K562 (cell line): ENCODE measurements at regions not wholly inside any gene's neighbourhood (a gene's known extent, or its start where the extent isn't known, plus 50 kb on each side); places are given as distances from the start of the nearest gene placed in this dataset.

Experiments
- CTCF ChIP-seq, 3 experiments: IDR thresholded peaks in 2 of 3; conservative IDR thresholded peaks in 1 of 3; 2 replicates each; pipeline ENCODE4 v1.5.1; 2011 to 2012; ENCODE audit warnings: low read length in 3 of 3, mild to moderate bottlenecking in 3 of 3, control low read depth in 2 of 3, improper control_type of control experiment in 1 of 3, inconsistent platforms in 1 of 3, low read depth in 1 of 3, mixed read lengths in 1 of 3, moderate library complexity in 1 of 3; ENCODE audit not compliant: insufficient read depth in 2 of 3
- DIDO1 ChIP-seq: fragments of 450-650 bp; IDR thresholded peaks from 2 replicates; pipeline ENCODE4 v1.6.1; 2016; ENCODE audit warnings: low read depth, missing biosample characterization, missing genetic modification characterization
- EZH2 ChIP-seq: IDR thresholded peaks from 2 replicates; pipeline ENCODE4 v1.6.1; 2012; ENCODE audit warnings: low read depth, mild to moderate bottlenecking, inconsistent platforms, low read length, borderline replicate concordance
- FOS ChIP-seq: IDR thresholded peaks from 3 replicates; pipeline ENCODE4 v1.6.1; 2011; ENCODE audit not compliant: insufficient read length; ENCODE audit errors: extremely low read depth
- FOXO4 ChIP-seq: fragments of 450-650 bp; formaldehyde crosslinking; IDR thresholded peaks from 2 replicates; pipeline ENCODE4 v1.4.0; 2020; ENCODE audit warnings: mild to moderate bottlenecking, moderate library complexity
- GABPA ChIP-seq: fragments of 200-800 bp; sonication (Bioruptor generic); conservative IDR thresholded peaks from 2 replicates; pipeline ENCODE4 v1.6.1; 2016; ENCODE audit warnings: low read depth, missing genetic modification characterization, missing compliant biosample characterization
- HDAC3 ChIP-seq: fragments of 450-650 bp; IDR thresholded peaks from 2 replicates; pipeline ENCODE4 v1.6.1; 2018; ENCODE audit warnings: borderline replicate concordance, mild to moderate bottlenecking, moderate library complexity; ENCODE audit not compliant: partially characterized antibody
- HMG20A ChIP-seq: fragments of 450-650 bp; formaldehyde crosslinking; conservative IDR thresholded peaks from 2 replicates; pipeline ENCODE4 v1.4.0; 2020; ENCODE audit warnings: mild to moderate bottlenecking, mixed read lengths
- KAT7 ChIP-seq: sonication (generic); formaldehyde crosslinking; IDR thresholded peaks from 2 replicates; pipeline ENCODE4 v1.8.0; 2022; ENCODE audit warnings: missing genetic modification reagents, mild to moderate bottlenecking, borderline replicate concordance
- NEUROD1 ChIP-seq: fragments of 150-350 bp; IDR thresholded peaks from 2 replicates; pipeline ENCODE4 v1.6.1; 2014; ENCODE audit warnings: borderline replicate concordance, low read length, low read depth; ENCODE audit not compliant: partially characterized antibody
- NR1H2 ChIP-seq: sonication (generic); formaldehyde crosslinking; IDR thresholded peaks from 2 replicates; pipeline ENCODE4 v1.4.0; 2020; ENCODE audit warnings: mild to moderate bottlenecking, missing genetic modification reagents
- SETDB1 ChIP-seq: IDR thresholded peaks from one replicate; pipeline ENCODE4 v1.6.1; 2012; ENCODE audit warnings: low read length, control low read depth, inconsistent platforms
- ZNF274 ChIP-seq: IDR thresholded peaks from 2 replicates; pipeline ENCODE4 v1.6.1; 2011; ENCODE audit warnings: low read depth, mild to moderate bottlenecking, low read length, moderate library complexity, borderline replicate concordance
- ZNF41 ChIP-seq: fragments of 250-450 bp; sonication (Bioruptor Pico); conservative IDR thresholded peaks from 2 replicates; pipeline ENCODE4 v1.4.0; 2020; ENCODE audit warnings: mild to moderate bottlenecking

GRCh38 chr4:64889906-64890610 is 480.8 kb upstream of the TECRL start:
- no peak for TF ChIP-seq NEUROD1
- TF ChIP-seq EZH2 = no peak
- no peak for TF ChIP-seq CTCF (IDR thresholded peaks at IDR 0.05 in 2 of 3, conservative IDR thresholded peaks at IDR 0.05 in 1 of 3; ENCODE audit: insufficient read depth in 2 of 3, low read depth in 1 of 3, low read length in 3 of 3)
- no peak for TF ChIP-seq SETDB1
- TF ChIP-seq NR1H2 = no peak
- TF ChIP-seq FOS = no peak
- TF ChIP-seq KAT7 (CRISPR knock-in tag) = no peak
- no peak for TF ChIP-seq HDAC3
- no peak for TF ChIP-seq ZNF274
- TF ChIP-seq DIDO1 = no peak
- TF ChIP-seq FOXO4 (CRISPR knock-in tag) = no peak
- TF ChIP-seq ZNF41 (CRISPR knock-in tag) = no peak
- no peak for TF ChIP-seq GABPA
- TF ChIP-seq HMG20A (CRISPR knock-in tag) = no peak
